ENCODE measurements at regions not wholly inside any gene's neighbourhood (a gene's known extent, or its start where the extent isn't known, plus 50 kb on each side); places are given as distances from the start of the nearest gene placed in this dataset.

DNA sequence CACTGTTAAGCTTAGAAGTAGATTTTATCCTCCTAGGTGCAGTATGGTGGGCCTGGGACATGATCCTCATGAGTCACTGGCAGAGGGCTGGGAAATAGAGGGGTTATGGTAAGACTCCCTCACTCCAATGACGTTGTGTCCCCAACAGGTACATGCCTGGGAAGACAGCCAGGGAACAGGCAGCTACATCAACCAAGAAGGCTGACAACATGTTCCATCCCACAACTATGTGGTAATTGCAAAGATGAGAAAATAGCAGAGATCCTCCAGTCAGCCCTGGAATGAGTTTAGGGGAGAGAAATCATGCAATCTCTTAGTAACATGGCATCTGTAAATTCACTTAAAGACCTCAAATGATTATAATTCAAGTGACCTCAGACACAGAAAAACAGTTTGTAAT lies 114.4 kb upstream of the LIFR start:
- H3K36me3 ChIP-seq (ENCODE audit: control insufficient read depth in 2 of 2, extremely low read depth in 1 of 2, insufficient read depth in 2 of 2, low read length in 2 of 2) = no peaks in the 10 kb centered on the region
- H3K4me1 ChIP-seq (ENCODE audit: control insufficient read depth, extremely low read depth, insufficient read depth, low read length) = no peaks in the 10 kb centered on the region
- DNase-seq (ENCODE audit: low read depth, low spot score) (no peak), FAIRE-seq (no peak)
- H3K9ac ChIP-seq (replicated peaks; ENCODE audit: extremely low read depth, insufficient read depth, low read length) = no peak overlapping the region
- no peaks in the 10 kb centered on the region for H3K9me3 ChIP-seq (replicated peaks; ENCODE audit: control insufficient read depth, insufficient read depth, low read length)
- intact Hi-C loops (cut with micrococcal nuclease) (loop anchor here (1.0 kb wide), 1 partner anchor 43 kb away; no protein-coding TSS in a partner anchor), dilution Hi-C loops (cut with MboI; ENCODE audit: extremely low pct_ligation_motif_present, low sequenced_read_pairs) (no loop called here)
- ChIA-PET POLR2A (no interaction called here), CTCF (interaction anchor here (1.3 to 8.0 kb wide), 3 partner anchors 10 to 250 kb away, joined by 4 to 184 read pairs (median 6); no protein-coding TSS in a partner anchor)
- H3K79me2 ChIP-seq (ENCODE audit: control insufficient read depth, insufficient read depth, low read length) = no peaks in the 10 kb centered on the region
- H3K4me2 ChIP-seq (ENCODE audit: insufficient read depth, low read length) = no peak overlapping the region
- H3K27ac ChIP-seq (ENCODE audit: insufficient read depth, low read depth, low read length) = no peak overlapping the region
- H4K20me1 ChIP-seq (replicated peaks; ENCODE audit: control insufficient read depth, extremely low read depth, insufficient read depth, low read length) = no peaks in the 10 kb centered on the region
- H3K4me3 ChIP-seq (replicated peaks in 1 of 3; ENCODE audit: insufficient read depth in 1 of 3, low read depth in 1 of 3, low read length in 3 of 3) = no peak overlapping the region
- H3K9me1 ChIP-seq (replicated peaks; ENCODE audit: control insufficient read depth, extremely low read depth, insufficient read depth, low read length) = no peaks in the 10 kb centered on the region
- BruUV-seq (replicated peaks) = no TSS peak
- H2AFZ ChIP-seq (ENCODE audit: low read depth, low read length) = no peak overlapping the region
- H3K27me3 ChIP-seq (ENCODE audit: control insufficient read depth in 2 of 2, insufficient read depth in 2 of 2, low read length in 2 of 2) = no peaks in the 10 kb centered on the region
- TF ChIP-seq, protein P1, sequence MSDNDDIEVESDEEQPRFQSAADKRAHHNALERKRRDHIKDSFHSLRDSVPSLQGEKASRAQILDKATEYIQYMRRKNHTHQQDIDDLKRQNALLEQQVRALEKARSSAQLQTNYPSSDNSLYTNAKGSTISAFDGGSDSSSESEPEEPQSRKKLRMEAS (IDR thresholded peaks at IDR 0.05; ENCODE audit: insufficient read depth, insufficient read length) = no peak
- no peak for TF ChIP-seq POLR2A (IDR thresholded peaks at IDR 0.05; ENCODE audit: low read depth, low read length)
- TF ChIP-seq, protein P2, sequence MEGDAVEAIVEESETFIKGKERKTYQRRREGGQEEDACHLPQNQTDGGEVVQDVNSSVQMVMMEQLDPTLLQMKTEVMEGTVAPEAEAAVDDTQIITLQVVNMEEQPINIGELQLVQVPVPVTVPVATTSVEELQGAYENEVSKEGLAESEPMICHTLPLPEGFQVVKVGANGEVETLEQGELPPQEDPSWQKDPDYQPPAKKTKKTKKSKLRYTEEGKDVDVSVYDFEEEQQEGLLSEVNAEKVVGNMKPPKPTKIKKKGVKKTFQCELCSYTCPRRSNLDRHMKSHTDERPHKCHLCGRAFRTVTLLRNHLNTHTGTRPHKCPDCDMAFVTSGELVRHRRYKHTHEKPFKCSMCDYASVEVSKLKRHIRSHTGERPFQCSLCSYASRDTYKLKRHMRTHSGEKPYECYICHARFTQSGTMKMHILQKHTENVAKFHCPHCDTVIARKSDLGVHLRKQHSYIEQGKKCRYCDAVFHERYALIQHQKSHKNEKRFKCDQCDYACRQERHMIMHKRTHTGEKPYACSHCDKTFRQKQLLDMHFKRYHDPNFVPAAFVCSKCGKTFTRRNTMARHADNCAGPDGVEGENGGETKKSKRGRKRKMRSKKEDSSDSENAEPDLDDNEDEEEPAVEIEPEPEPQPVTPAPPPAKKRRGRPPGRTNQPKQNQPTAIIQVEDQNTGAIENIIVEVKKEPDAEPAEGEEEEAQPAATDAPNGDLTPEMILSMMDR (IDR thresholded peaks at IDR 0.05; ENCODE audit: extremely low read depth in 1 of 2, insufficient read depth in 1 of 2, low read depth in 1 of 2, low read length in 2 of 2) = no peak
- TF ChIP-seq MYC (IDR thresholded peaks at IDR 0.05; ENCODE audit: low read depth, low read length) = no peak
- TF ChIP-seq GATA2 (IDR thresholded peaks at IDR 0.05; ENCODE audit: insufficient read depth, insufficient read length, low read depth, low read length) = no peak
